ENCODE measurements at regions not wholly inside any gene's neighbourhood (a gene's known extent, or its start where the extent isn't known, plus 50 kb on each side); places are given as distances from the start of the nearest gene placed in this dataset.

DNA sequence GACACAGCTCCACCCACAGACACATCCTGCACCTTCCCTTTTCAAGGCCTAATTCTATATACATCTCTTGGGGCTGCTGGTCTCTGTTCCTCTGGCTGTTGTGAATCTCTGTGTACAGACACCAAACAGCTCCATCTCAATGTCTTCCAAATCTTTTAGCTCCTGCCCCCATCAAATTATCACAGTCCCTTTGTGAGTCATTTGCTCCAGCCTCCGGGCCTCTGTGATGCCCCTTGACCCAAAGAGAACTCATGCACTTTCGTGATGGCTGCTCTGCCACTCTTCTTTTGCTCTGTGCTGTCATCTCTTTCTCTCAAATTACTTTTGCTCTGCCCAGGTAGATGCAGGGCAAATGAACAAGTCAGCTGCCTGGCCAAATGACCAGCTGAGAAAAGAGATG lies 369.0 kb upstream of the CDIN1 start:
- TF ChIP-seq, protein P1, sequence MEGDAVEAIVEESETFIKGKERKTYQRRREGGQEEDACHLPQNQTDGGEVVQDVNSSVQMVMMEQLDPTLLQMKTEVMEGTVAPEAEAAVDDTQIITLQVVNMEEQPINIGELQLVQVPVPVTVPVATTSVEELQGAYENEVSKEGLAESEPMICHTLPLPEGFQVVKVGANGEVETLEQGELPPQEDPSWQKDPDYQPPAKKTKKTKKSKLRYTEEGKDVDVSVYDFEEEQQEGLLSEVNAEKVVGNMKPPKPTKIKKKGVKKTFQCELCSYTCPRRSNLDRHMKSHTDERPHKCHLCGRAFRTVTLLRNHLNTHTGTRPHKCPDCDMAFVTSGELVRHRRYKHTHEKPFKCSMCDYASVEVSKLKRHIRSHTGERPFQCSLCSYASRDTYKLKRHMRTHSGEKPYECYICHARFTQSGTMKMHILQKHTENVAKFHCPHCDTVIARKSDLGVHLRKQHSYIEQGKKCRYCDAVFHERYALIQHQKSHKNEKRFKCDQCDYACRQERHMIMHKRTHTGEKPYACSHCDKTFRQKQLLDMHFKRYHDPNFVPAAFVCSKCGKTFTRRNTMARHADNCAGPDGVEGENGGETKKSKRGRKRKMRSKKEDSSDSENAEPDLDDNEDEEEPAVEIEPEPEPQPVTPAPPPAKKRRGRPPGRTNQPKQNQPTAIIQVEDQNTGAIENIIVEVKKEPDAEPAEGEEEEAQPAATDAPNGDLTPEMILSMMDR (IDR thresholded peaks at IDR 0.05) = no peak
- no peak for TF ChIP-seq EZH2 (IDR thresholded peaks at IDR 0.05)
- no peak for TF ChIP-seq EZH2phosphoT487 (IDR thresholded peaks at IDR 0.05)

Measured in neural progenitor cell (in vitro differentiated cells).